GM18505 (cell line): ENCODE measurements at regions not wholly inside any gene's neighbourhood (a gene's known extent, or its start where the extent isn't known, plus 50 kb on each side); places are given as distances from the start of the nearest gene placed in this dataset.

Experiments
- ATAC-seq: cut with Tn5 transposase; IDR thresholded peaks from one replicate; pipeline ENCODE4 v1.9.1; 2021; ENCODE audit not compliant: unreplicated experiment
- POLR2A ChIP-seq: IDR thresholded peaks from 4 replicates; pipeline ENCODE4 v1.6.1; 2011; ENCODE audit warnings: borderline replicate concordance; ENCODE audit not compliant: insufficient read depth, insufficient read length; ENCODE audit errors: extremely low read depth

GRCh38 chr1:79215311-79215710 lies 208.8 kb upstream of the ADGRL4 start:
- no peak for TF ChIP-seq POLR2A
- no peak for ATAC-seq

GRCh38 chr1:79207786-79208185 lies 201.3 kb upstream of the ADGRL4 start:
- ATAC-seq, result no peak

GRCh38 chr1:79207331-79207730 lies 200.8 kb upstream of the ADGRL4 start:
- no peak for TF ChIP-seq POLR2A
- ATAC-seq, result no peak

More at GRCh38 chr1:79207786-79208185, 201.3 kb upstream of the ADGRL4 start:
- TF ChIP-seq POLR2A, result no peak

GRCh38 chr1:79204779-79205479 lies 198.4 kb upstream of the ADGRL4 start:
- ATAC-seq, result no peak
- no peak for TF ChIP-seq POLR2A

- no peak for ATAC-seq
These were observed 192.3 kb upstream of the ADGRL4 start for GRCh38 chr1:79198832-79199231.

GRCh38 chr1:79197421-79197820 lies 190.9 kb upstream of the ADGRL4 start:
- no peak for ATAC-seq
- no peak for TF ChIP-seq POLR2A

More at GRCh38 chr1:79198832-79199231, 192.3 kb upstream of the ADGRL4 start:
- TF ChIP-seq POLR2A, result no peak

GRCh38 chr1:79196211-79196610 lies 189.7 kb upstream of the ADGRL4 start:
- TF ChIP-seq POLR2A, result no peak

GRCh38 chr1:79193211-79194079 lies 186.9 kb upstream of the ADGRL4 start:
- no peak for TF ChIP-seq POLR2A
- peak; percentile 70 for ATAC-seq

More at GRCh38 chr1:79196211-79196610, 189.7 kb upstream of the ADGRL4 start:
- ATAC-seq, result no peak

GRCh38 chr1:79190074-79190473 lies 183.5 kb upstream of the ADGRL4 start:
- ATAC-seq, result peak; percentile 68
- no peak for TF ChIP-seq POLR2A

GRCh38 chr1:79188337-79188736 lies 181.8 kb upstream of the ADGRL4 start:
- ATAC-seq, result no peak
- no peak for TF ChIP-seq POLR2A

- no peak for TF ChIP-seq POLR2A
- no peak for ATAC-seq
These were observed 179.7 kb upstream of the ADGRL4 start for GRCh38 chr1:79186260-79186659.

- ATAC-seq, result no peak
- TF ChIP-seq POLR2A, result no peak
These were observed 171.3 kb upstream of the ADGRL4 start for GRCh38 chr1:79177844-79178243.

GRCh38 chr1:79161077-79161476 lies 154.5 kb upstream of the ADGRL4 start:
- no peak for ATAC-seq
- TF ChIP-seq POLR2A, result no peak

- no peak for TF ChIP-seq POLR2A
- ATAC-seq, result no peak
These were observed 149.5 kb upstream of the ADGRL4 start for GRCh38 chr1:79155991-79156390.

- ATAC-seq, result no peak
- TF ChIP-seq POLR2A, result no peak
These were observed 144.7 kb upstream of the ADGRL4 start for GRCh38 chr1:79151006-79151796.
